Common myeloid progenitor, CD34-positive (primary cell): ENCODE measurements at regions not wholly inside any gene's neighbourhood (a gene's known extent, or its start where the extent isn't known, plus 50 kb on each side); places are given as distances from the start of the nearest gene placed in this dataset.

Source experiments
- CTCF ChIA-PET: fragments of 350-600 bp; sonication (Branson Sonifier 250); formaldehyde crosslinking; loops from one replicate; lab custom pipeline; 2021; ENCODE audit warnings: antibody characterized with exemption; lab: Charles Lee
- POLR2A ChIA-PET: fragments of 350-600 bp; sonication (Branson Sonifier 250); formaldehyde crosslinking; loops from one replicate; lab custom pipeline; 2021; ENCODE audit warnings: antibody characterized with exemption; lab: Charles Lee
- DNase-seq, 3 donors: peaks; one replicate each; pipeline versions ENCODE4 v3.0.0 to v3.0.0-alpha.2; 2013
- H3K27ac ChIP-seq, 2 experiments: 1 replicate in 1 of 2; 2 replicates in 1 of 2; pipeline ENCODE4 v1.7.0; 2013; ENCODE audit warnings: inconsistent platforms in 2 of 2, low read length in 2 of 2, mild to moderate bottlenecking in 2 of 2, low read depth in 1 of 2, moderate library complexity in 1 of 2; ENCODE audit not compliant: severe bottlenecking in 2 of 2, insufficient read depth in 1 of 2, poor library complexity in 1 of 2
- H3K27me3 ChIP-seq, 5 experiments: replicated peaks in 2 of 5; 1 replicate in 3 of 5; 2 replicates in 2 of 5; pipeline versions ENCODE4 v1.6.1 to v1.7.0; 2013; ENCODE audit warnings: low read length in 4 of 5, mild to moderate bottlenecking in 2 of 5, moderate library complexity in 2 of 5, inconsistent platforms in 1 of 5; ENCODE audit not compliant: insufficient read depth in 5 of 5, control insufficient read depth in 4 of 5
- H3K36me3 ChIP-seq, 4 experiments: 1 replicate in 2 of 4; 2 replicates in 2 of 4; pipeline versions ENCODE4 v1.6.1 to v1.7.0; 2013; ENCODE audit warnings: low read length in 3 of 4, control low read depth in 1 of 4, mild to moderate bottlenecking in 1 of 4; ENCODE audit not compliant: control insufficient read depth in 4 of 4, insufficient read depth in 4 of 4
- H3K4me1 ChIP-seq, 4 experiments: 1 replicate in 3 of 4; 2 replicates in 1 of 4; pipeline versions ENCODE4 v1.6.1 to v1.7.1; 2013; ENCODE audit warnings: low read length in 3 of 4, mild to moderate bottlenecking in 3 of 4, control low read depth in 1 of 4, inconsistent platforms in 1 of 4, moderate library complexity in 1 of 4; ENCODE audit not compliant: control insufficient read depth in 4 of 4, insufficient read depth in 4 of 4; ENCODE audit errors: control extremely low read depth in 1 of 4
- H3K4me3 ChIP-seq, 7 experiments: 1 replicate in 4 of 7; 2 replicates in 3 of 7; pipeline versions ENCODE4 v1.5.1 to v1.7.0; 2013; ENCODE audit warnings: mild to moderate bottlenecking in 7 of 7, low read length in 6 of 7, moderate library complexity in 6 of 7, inconsistent platforms in 2 of 7, low read depth in 2 of 7, control low read depth in 1 of 7; ENCODE audit not compliant: insufficient read depth in 4 of 7, control insufficient read depth in 1 of 7; ENCODE audit errors: extremely low read depth in 1 of 7
- H3K9me3 ChIP-seq, 5 experiments: 1 replicate in 4 of 5; 2 replicates in 1 of 5; pipeline versions ENCODE4 v1.6.1 to v1.7.1; 2013; ENCODE audit warnings: low read length in 4 of 5, mild to moderate bottlenecking in 2 of 5, inconsistent platforms in 1 of 5, low read depth in 1 of 5, moderate library complexity in 1 of 5; ENCODE audit not compliant: control insufficient read depth in 4 of 5, insufficient read depth in 2 of 5; ENCODE audit errors: control extremely low read depth in 1 of 5
- WGBS: methylation state at CpG from one replicate; pipeline ENCODE4 v1.1.5; 2013; ENCODE audit not compliant: insufficient coverage; 5-methylcytosine and 5-hydroxymethylcytosine counted together

- Histone ChIP-seq H3K27ac (no peak overlapping the region), H3K27me3 (peaks cover 0 to 5% (median 0%) of the 10 kb centered on the region in 5 experiments), H3K4me1 (no peaks in the 10 kb centered on the region), H3K4me3 (no peak overlapping the region), H3K36me3 (no peaks in the 10 kb centered on the region), H3K9me3 (peaks cover 0 to 22% (median 3%) of the 10 kb centered on the region in 5 experiments)
- no peak for DNase-seq
- POLR2A ChIA-PET, result no interaction called here
- 100% methylated on average over 3 of the region's 3 CpGs for WGBS
- CTCF ChIA-PET, result interaction anchor here (1.2 kb wide), 1 partner anchor 8 kb away, joined by 3 read pairs; no protein-coding TSS in a partner anchor
These were observed 183.8 kb downstream of the SNX19 start for GRCh38 chr11:130732476-130732875.

GRCh38 chr11:130737041-130737830 lies 179.0 kb downstream of the SNX19 start:
- no peaks in the 10 kb centered on the region for H3K36me3 ChIP-seq
- H3K27me3 ChIP-seq, result no peaks in the 10 kb centered on the region
- no peaks in the 10 kb centered on the region for H3K4me1 ChIP-seq
- ChIA-PET CTCF (no interaction called here), POLR2A (no interaction called here)
- DNase-seq, result no peak
- 97% methylated on average over 5 of the region's 5 CpGs for WGBS
- no peak overlapping the region for H3K4me3 ChIP-seq
- H3K27ac ChIP-seq, result no peak overlapping the region
- H3K9me3 ChIP-seq, result peaks cover 0 to 21% (median 2%) of the 10 kb centered on the region in 5 experiments

- 98% methylated on average over 9 of the region's 12 CpGs for WGBS
- no peaks in the 10 kb centered on the region for H3K36me3 ChIP-seq
- H3K4me3 ChIP-seq, result no peak overlapping the region
- DNase-seq, result no peak
- no peaks in the 10 kb centered on the region for H3K4me1 ChIP-seq
- ChIA-PET CTCF (no interaction called here), POLR2A (no interaction called here)
- H3K27ac ChIP-seq, result no peak overlapping the region
- peaks cover 0 to 26% (median 2%) of the 10 kb centered on the region in 5 experiments for H3K9me3 ChIP-seq
- no peaks in the 10 kb centered on the region for H3K27me3 ChIP-seq
These were observed 178.3 kb downstream of the SNX19 start for GRCh38 chr11:130737866-130738431.

GRCh38 chr11:130738611-130739010 lies 177.7 kb downstream of the SNX19 start:
- WGBS, result 86% methylated on average over 3 of the region's 3 CpGs
- POLR2A ChIA-PET, result no interaction called here
- H3K27ac ChIP-seq, result no peak overlapping the region
- H3K4me1 ChIP-seq, result no peaks in the 10 kb centered on the region
- H3K9me3 ChIP-seq, result peaks cover 0 to 30% (median 2%) of the 10 kb centered on the region in 5 experiments
- H3K36me3 ChIP-seq, result no peaks in the 10 kb centered on the region
- H3K27me3 ChIP-seq, result no peaks in the 10 kb centered on the region
- H3K4me3 ChIP-seq, result no peak overlapping the region
- CTCF ChIA-PET, result no interaction called here
- DNase-seq, result no peak

GRCh38 chr11:130740819-130741218 lies 175.5 kb downstream of the SNX19 start:
- Histone ChIP-seq H3K4me3 (no peak overlapping the region), H3K36me3 (no peaks in the 10 kb centered on the region), H3K27me3 (peaks cover 0 to 2% (median 0%) of the 10 kb centered on the region in 5 experiments), H3K27ac (no peak overlapping the region), H3K9me3 (peaks cover 0 to 20% (median 2%) of the 10 kb centered on the region in 5 experiments), H3K4me1 (no peaks in the 10 kb centered on the region)
- no peak for DNase-seq
- 100% methylated on average over 1 of the region's 4 CpGs for WGBS
- ChIA-PET POLR2A (no interaction called here), CTCF (no interaction called here)

GRCh38 chr11:130744794-130745193 lies 171.5 kb downstream of the SNX19 start:
- no peak overlapping the region for H3K4me3 ChIP-seq
- H3K27me3 ChIP-seq, result peaks cover 0 to 2% (median 0%) of the 10 kb centered on the region in 5 experiments
- CTCF ChIA-PET, result no interaction called here
- DNase-seq, result no peak
- H3K36me3 ChIP-seq, result no peaks in the 10 kb centered on the region
- POLR2A ChIA-PET, result no interaction called here
- peaks cover 0 to 18% (median 2%) of the 10 kb centered on the region in 5 experiments for H3K9me3 ChIP-seq
- no peaks in the 10 kb centered on the region for H3K4me1 ChIP-seq
- no peak overlapping the region for H3K27ac ChIP-seq
- WGBS, result 80% methylated on average over 1 of the region's 3 CpGs

GRCh38 chr11:130749216-130749615 lies 167.1 kb downstream of the SNX19 start:
- ChIA-PET CTCF (no interaction called here), POLR2A (no interaction called here)
- H3K36me3 ChIP-seq, result no peaks in the 10 kb centered on the region
- H3K4me1 ChIP-seq, result no peaks in the 10 kb centered on the region
- H3K27ac ChIP-seq, result no peak overlapping the region
- H3K4me3 ChIP-seq, result no peak overlapping the region
- peaks cover 0 to 2% (median 0%) of the 10 kb centered on the region in 5 experiments for H3K27me3 ChIP-seq
- DNase-seq, result no peak
- peaks cover 0 to 1% (median 0%) of the 10 kb centered on the region in 5 experiments for H3K9me3 ChIP-seq
- WGBS, result 60% methylated on average over 1 of the region's 2 CpGs
